ENCODE measurements at regions not wholly inside any gene's neighbourhood (a gene's known extent, or its start where the extent isn't known, plus 50 kb on each side); places are given as distances from the start of the nearest gene placed in this dataset.

DNA sequence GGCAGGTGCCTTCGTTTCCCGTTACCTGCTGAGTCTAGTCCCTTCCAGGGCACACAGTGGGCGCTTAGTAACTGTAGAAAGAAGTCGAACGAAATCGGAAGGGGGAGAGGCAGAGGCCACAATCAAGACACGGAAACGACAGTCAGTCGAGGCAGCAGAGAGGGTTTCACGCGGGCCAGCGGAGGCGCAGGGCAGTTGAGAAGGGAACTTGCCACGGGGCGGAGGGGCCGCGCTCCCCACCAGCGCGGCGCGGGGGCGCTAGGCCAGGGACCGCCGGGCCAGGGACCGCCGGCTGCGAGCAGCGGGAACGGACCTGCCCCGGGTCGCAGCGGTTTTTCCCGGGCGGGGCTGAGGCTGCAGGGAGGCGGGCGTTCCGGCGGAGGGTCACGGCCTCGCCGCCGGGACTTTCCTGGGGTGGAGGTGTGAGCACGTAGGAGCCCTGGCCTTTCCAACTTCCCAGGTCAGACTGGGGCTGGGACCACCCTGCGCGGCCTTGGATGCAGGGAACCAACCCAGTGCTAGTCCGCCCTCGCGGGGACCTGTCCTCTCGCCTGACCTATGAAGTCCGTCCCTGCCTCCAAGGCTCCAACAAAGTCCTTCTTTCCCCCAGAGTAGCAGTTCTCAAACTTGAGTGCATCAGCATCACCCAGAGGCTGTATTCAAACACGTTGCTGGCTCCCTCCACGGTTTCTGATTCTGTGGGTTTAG is 150.1 kb upstream of the FGGY start:
- TF ChIP-seq, protein P1, sequence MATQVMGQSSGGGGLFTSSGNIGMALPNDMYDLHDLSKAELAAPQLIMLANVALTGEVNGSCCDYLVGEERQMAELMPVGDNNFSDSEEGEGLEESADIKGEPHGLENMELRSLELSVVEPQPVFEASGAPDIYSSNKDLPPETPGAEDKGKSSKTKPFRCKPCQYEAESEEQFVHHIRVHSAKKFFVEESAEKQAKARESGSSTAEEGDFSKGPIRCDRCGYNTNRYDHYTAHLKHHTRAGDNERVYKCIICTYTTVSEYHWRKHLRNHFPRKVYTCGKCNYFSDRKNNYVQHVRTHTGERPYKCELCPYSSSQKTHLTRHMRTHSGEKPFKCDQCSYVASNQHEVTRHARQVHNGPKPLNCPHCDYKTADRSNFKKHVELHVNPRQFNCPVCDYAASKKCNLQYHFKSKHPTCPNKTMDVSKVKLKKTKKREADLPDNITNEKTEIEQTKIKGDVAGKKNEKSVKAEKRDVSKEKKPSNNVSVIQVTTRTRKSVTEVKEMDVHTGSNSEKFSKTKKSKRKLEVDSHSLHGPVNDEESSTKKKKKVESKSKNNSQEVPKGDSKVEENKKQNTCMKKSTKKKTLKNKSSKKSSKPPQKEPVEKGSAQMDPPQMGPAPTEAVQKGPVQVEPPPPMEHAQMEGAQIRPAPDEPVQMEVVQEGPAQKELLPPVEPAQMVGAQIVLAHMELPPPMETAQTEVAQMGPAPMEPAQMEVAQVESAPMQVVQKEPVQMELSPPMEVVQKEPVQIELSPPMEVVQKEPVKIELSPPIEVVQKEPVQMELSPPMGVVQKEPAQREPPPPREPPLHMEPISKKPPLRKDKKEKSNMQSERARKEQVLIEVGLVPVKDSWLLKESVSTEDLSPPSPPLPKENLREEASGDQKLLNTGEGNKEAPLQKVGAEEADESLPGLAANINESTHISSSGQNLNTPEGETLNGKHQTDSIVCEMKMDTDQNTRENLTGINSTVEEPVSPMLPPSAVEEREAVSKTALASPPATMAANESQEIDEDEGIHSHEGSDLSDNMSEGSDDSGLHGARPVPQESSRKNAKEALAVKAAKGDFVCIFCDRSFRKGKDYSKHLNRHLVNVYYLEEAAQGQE (IDR thresholded peaks at IDR 0.05; ENCODE audit: insufficient replicate concordance, low read depth): no peak
- TF ChIP-seq POLR2AphosphoS5 (IDR thresholded peaks at IDR 0.05; ENCODE audit: low read depth): no peak
- no peak for TF ChIP-seq GABPA (IDR thresholded peaks at IDR 0.05; ENCODE audit: low read depth)
- TF ChIP-seq SPI1 (IDR thresholded peaks at IDR 0.05; ENCODE audit: borderline replicate concordance, low read depth): no peak
- TF ChIP-seq, protein P2, sequence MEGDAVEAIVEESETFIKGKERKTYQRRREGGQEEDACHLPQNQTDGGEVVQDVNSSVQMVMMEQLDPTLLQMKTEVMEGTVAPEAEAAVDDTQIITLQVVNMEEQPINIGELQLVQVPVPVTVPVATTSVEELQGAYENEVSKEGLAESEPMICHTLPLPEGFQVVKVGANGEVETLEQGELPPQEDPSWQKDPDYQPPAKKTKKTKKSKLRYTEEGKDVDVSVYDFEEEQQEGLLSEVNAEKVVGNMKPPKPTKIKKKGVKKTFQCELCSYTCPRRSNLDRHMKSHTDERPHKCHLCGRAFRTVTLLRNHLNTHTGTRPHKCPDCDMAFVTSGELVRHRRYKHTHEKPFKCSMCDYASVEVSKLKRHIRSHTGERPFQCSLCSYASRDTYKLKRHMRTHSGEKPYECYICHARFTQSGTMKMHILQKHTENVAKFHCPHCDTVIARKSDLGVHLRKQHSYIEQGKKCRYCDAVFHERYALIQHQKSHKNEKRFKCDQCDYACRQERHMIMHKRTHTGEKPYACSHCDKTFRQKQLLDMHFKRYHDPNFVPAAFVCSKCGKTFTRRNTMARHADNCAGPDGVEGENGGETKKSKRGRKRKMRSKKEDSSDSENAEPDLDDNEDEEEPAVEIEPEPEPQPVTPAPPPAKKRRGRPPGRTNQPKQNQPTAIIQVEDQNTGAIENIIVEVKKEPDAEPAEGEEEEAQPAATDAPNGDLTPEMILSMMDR (IDR thresholded peaks at IDR 0.05; ENCODE audit: insufficient read depth, low read length): no peak
- Histone ChIP-seq H3K4me3 (replicated peaks; ENCODE audit: insufficient read depth, low read length) (peak overlapping the region; percentile 36), H3K27me3 (ENCODE audit: insufficient read depth, poor library complexity, severe bottlenecking) (no peaks in the 10 kb centered on the region), H3K27ac (replicated peaks) (no peak overlapping the region)
- DNase-seq (ENCODE audit: low read depth in 1 of 2, low spot score in 1 of 2): no peak

DNA sequence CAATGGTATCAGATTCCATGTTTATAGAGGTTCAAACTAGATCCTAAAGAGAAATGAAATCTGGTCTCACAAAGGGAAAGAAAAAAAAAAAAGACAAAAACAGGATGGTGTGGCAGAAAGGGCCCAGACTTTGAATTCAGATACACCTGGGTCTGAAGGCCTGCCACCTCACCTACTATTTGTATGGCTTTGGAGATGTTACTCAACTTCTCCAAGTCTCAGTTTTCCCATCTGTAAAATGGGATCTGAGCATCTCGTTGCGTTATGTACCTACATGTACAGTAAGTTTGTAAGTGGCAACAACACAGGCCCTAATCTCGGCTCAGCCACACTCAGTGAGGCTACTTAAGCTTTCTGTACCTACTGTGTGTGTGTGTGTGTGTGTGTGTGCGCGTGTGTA is 147.5 kb upstream of the FGGY start:
- Histone ChIP-seq H3K27me3 (ENCODE audit: insufficient read depth, poor library complexity, severe bottlenecking) (no peaks in the 10 kb centered on the region), H3K4me3 (replicated peaks; ENCODE audit: insufficient read depth, low read length) (no peak overlapping the region), H3K27ac (replicated peaks) (no peak overlapping the region)
- TF ChIP-seq, protein P2 (IDR thresholded peaks at IDR 0.05; ENCODE audit: insufficient read depth, low read length): no peak
- TF ChIP-seq GABPA (IDR thresholded peaks at IDR 0.05; ENCODE audit: low read depth) (no peak), POLR2AphosphoS5 (IDR thresholded peaks at IDR 0.05; ENCODE audit: low read depth) (no peak), SPI1 (IDR thresholded peaks at IDR 0.05; ENCODE audit: borderline replicate concordance, low read depth) (no peak)
- TF ChIP-seq, protein P1 (IDR thresholded peaks at IDR 0.05; ENCODE audit: insufficient replicate concordance, low read depth): no peak
- no peak for DNase-seq (ENCODE audit: low read depth in 1 of 2, low spot score in 1 of 2)

DNA sequence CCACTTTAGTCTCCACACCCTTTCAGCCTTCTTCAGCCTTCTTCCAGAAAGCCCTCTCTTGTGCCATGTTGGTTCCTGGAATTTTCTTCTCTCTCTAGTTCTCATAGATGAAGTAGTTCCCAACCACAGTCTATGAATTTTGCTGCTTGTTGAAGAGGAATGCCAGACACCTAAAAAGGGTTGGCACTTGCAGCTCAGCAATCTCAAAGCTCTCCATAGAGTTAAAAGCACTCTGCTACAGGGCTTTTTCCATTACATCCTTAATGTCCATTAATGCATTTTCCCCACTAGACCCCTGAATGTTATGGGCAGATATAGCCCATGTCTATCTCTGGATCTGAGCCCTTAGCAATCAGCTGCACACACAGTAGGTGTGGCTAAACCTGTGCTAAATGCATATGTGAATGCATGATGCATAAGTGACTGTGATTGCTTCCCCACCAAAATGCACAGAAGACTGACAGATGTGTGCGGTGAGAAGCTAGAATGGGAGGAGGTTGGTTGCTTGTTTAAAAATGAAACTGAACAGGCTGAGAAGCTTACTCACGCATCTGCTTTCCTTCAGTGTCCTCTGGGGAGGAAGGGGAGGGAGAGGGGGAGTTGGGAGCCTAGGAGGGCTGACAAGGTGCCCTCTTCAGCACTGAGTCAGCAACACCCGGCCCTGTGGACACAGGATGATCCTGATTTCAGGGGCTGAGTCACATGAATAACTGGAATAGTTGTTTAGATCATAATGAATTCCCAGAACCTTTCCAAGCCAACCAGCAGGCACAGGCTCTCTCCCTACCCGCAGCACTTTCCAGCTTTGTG is 146.1 kb upstream of the FGGY start:
- Histone ChIP-seq H3K27me3 (ENCODE audit: insufficient read depth, poor library complexity, severe bottlenecking) (no peaks in the 10 kb centered on the region), H3K4me3 (replicated peaks; ENCODE audit: insufficient read depth, low read length) (no peak overlapping the region), H3K27ac (replicated peaks) (no peak overlapping the region)
- DNase-seq (ENCODE audit: low read depth in 1 of 2, low spot score in 1 of 2): no peak
- no peak for TF ChIP-seq SPI1 (IDR thresholded peaks at IDR 0.05; ENCODE audit: borderline replicate concordance, low read depth)
- no peak for TF ChIP-seq POLR2AphosphoS5 (IDR thresholded peaks at IDR 0.05; ENCODE audit: low read depth)
- TF ChIP-seq, protein P1 (IDR thresholded peaks at IDR 0.05; ENCODE audit: insufficient replicate concordance, low read depth): no peak
- no peak for TF ChIP-seq GABPA (IDR thresholded peaks at IDR 0.05; ENCODE audit: low read depth)
- TF ChIP-seq, protein P2 (IDR thresholded peaks at IDR 0.05; ENCODE audit: insufficient read depth, low read length): no peak

Data from HL-60 (cell line).